ENCODE measurements at regions not wholly inside any gene's neighbourhood (a gene's known extent, or its start where the extent isn't known, plus 50 kb on each side); places are given as distances from the start of the nearest gene placed in this dataset.
"Not testable (repeated sequence)": the region's sequence is repeated elsewhere in the genome, so short reads cannot be mapped to it uniquely, and the experiment has no call there.

- intact Hi-C loops (cut with DNase I), result no loop called here
- ATAC-seq (ENCODE audit: poor library complexity) (no peak), DNase-seq (no peak)
Observed at GRCh38 chr12:131314524-131315090, 360.9 kb downstream of the ADGRD1 start.

GRCh38 chr12:131315601-131316000, 361.9 kb downstream of the ADGRD1 start:
- DNase-seq (no peak), ATAC-seq (ENCODE audit: poor library complexity) (no peak)
- intact Hi-C loops (cut with DNase I), result no loop called here

GRCh38 chr12:131316388-131316787, 362.7 kb downstream of the ADGRD1 start:
- intact Hi-C loops (cut with DNase I), result no loop called here
- DNase-seq, result no peak
- no peak for ATAC-seq (ENCODE audit: poor library complexity)

- ATAC-seq (ENCODE audit: poor library complexity), result no peak
- intact Hi-C loops (cut with DNase I), result no loop called here
Observed at GRCh38 chr12:131318045-131318685, 364.5 kb downstream of the ADGRD1 start.

GRCh38 chr12:131321988-131322387, 368.3 kb downstream of the ADGRD1 start:
- DNase-seq, result no peak
- intact Hi-C loops (cut with DNase I), result no loop called here
- no peak for ATAC-seq (ENCODE audit: poor library complexity)

More at GRCh38 chr12:131318045-131318685, 364.5 kb downstream of the ADGRD1 start:
- no peak for DNase-seq

GRCh38 chr12:131322460-131322859, 368.8 kb downstream of the ADGRD1 start:
- ATAC-seq (ENCODE audit: poor library complexity); intact Hi-C loops (cut with DNase I); DNase-seq: not testable (repeated sequence)

GRCh38 chr12:131323879-131324278, 370.2 kb downstream of the ADGRD1 start:
- intact Hi-C loops (cut with DNase I), result no loop called here
- no peak for ATAC-seq (ENCODE audit: poor library complexity)

GRCh38 chr12:131327521-131328488, 374.1 kb downstream of the ADGRD1 start:
- DNase-seq (no peak), ATAC-seq (ENCODE audit: poor library complexity) (no peak)
- intact Hi-C loops (cut with DNase I), result no loop called here

More at GRCh38 chr12:131323879-131324278, 370.2 kb downstream of the ADGRD1 start:
- no peak for DNase-seq

- DNase-seq; ATAC-seq (ENCODE audit: poor library complexity); intact Hi-C loops (cut with DNase I): not testable (repeated sequence)
Observed at GRCh38 chr12:131328861-131329845, 375.4 kb downstream of the ADGRD1 start.

GRCh38 chr12:131330106-131330815, 376.6 kb downstream of the ADGRD1 start:
- ATAC-seq (ENCODE audit: poor library complexity) (no peak), DNase-seq (no peak)
- intact Hi-C loops (cut with DNase I), result no loop called here

- no peak for ATAC-seq (ENCODE audit: poor library complexity)
- intact Hi-C loops (cut with DNase I), result no loop called here
- DNase-seq, result no peak
Observed at GRCh38 chr12:131331148-131331750, 377.5 kb downstream of the ADGRD1 start.

- DNase-seq (no peak), ATAC-seq (ENCODE audit: poor library complexity) (no peak)
- intact Hi-C loops (cut with DNase I), result no loop called here
Observed at GRCh38 chr12:131332224-131332623, 378.5 kb downstream of the ADGRD1 start.

- intact Hi-C loops (cut with DNase I), result no loop called here
- ATAC-seq (ENCODE audit: poor library complexity) (no peak), DNase-seq (no peak)
Observed at GRCh38 chr12:131333136-131333535, 377.8 kb upstream of the SFSWAP start.

GRCh38 chr12:131333621-131334440, 377.1 kb upstream of the SFSWAP start:
- ATAC-seq (ENCODE audit: poor library complexity) (no peak), DNase-seq (no peak)
- intact Hi-C loops (cut with DNase I), result no loop called here

GRCh38 chr12:131334835-131335234, 376.1 kb upstream of the SFSWAP start:
- intact Hi-C loops (cut with DNase I), result no loop called here
- DNase-seq (no peak), ATAC-seq (ENCODE audit: poor library complexity) (no peak)

GRCh38 chr12:131335456-131335855, 375.4 kb upstream of the SFSWAP start:
- ATAC-seq (ENCODE audit: poor library complexity), result no peak

GRCh38 chr12:131337861-131338260, 373.0 kb upstream of the SFSWAP start:
- DNase-seq; ATAC-seq (ENCODE audit: poor library complexity); intact Hi-C loops (cut with DNase I): not testable (repeated sequence)

More at GRCh38 chr12:131335456-131335855, 375.4 kb upstream of the SFSWAP start:
- intact Hi-C loops (cut with DNase I), result no loop called here
- DNase-seq, result no peak
